WTC11 (cell line): ENCODE measurements at regions not wholly inside any gene's neighbourhood (a gene's known extent, or its start where the extent isn't known, plus 50 kb on each side); places are given as distances from the start of the nearest gene placed in this dataset.

Experiments used
- ATAC-seq: fragments of 200-7000 bp; cut with Tn5 transposase; 2 replicates; pipeline ENCODE4 v1.10.0; 2021; ENCODE audit warnings: mild to moderate bottlenecking, moderate library complexity
- CTCF ChIA-PET: fragments of 300-600 bp; sonication (Branson Sonifier 250); formaldehyde crosslinking; loops from one replicate; lab custom pipeline; 2021; ENCODE audit warnings: antibody characterized with exemption; lab: Charles Lee
- POLR2A ChIA-PET: fragments of 350-600 bp; sonication (Branson Sonifier 250); formaldehyde crosslinking; loops from one replicate; lab custom pipeline; 2021; ENCODE audit warnings: antibody characterized with exemption; lab: Charles Lee
- DNase-seq: peaks from one replicate; pipeline ENCODE4 v3.0.0; 2021; ENCODE audit warnings: low spot score
- H3K27ac Mint-ChIP-seq: 2 replicates; pipeline ENCODE4 v1.8.0; 2021; ENCODE audit warnings: mixed read lengths
- H3K27me3 Mint-ChIP-seq: 2 replicates; pipeline ENCODE4 v1.8.0; 2021; ENCODE audit warnings: low read depth, mild to moderate bottlenecking, moderate library complexity, mixed read lengths
- H3K36me3 Mint-ChIP-seq: 2 replicates; pipeline ENCODE4 v1.8.0; 2021; ENCODE audit warnings: mixed read lengths
- H3K4me1 Mint-ChIP-seq: 2 replicates; pipeline ENCODE4 v1.8.0; 2022; ENCODE audit warnings: mixed read lengths
- H3K4me3 Mint-ChIP-seq: 2 replicates; pipeline ENCODE4 v1.8.0; 2021; ENCODE audit warnings: mild to moderate bottlenecking, moderate library complexity, mixed read lengths
- H3K9me3 Mint-ChIP-seq: 2 replicates; pipeline ENCODE4 v1.8.0; 2021; ENCODE audit warnings: mixed read lengths
- ELF4 ChIP-seq: sonication (generic); formaldehyde crosslinking; IDR thresholded peaks from 2 replicates; pipeline ENCODE4 v1.8.1; 2022; ENCODE audit warnings: low read depth, mild to moderate bottlenecking, moderate library complexity, missing genetic modification reagents
- HMGA2 ChIP-seq: fragments of 250-450 bp; sonication (Bioruptor Pico); IDR thresholded peaks from 2 replicates; pipeline ENCODE4 v1.4.0; 2021; ENCODE audit warnings: mild to moderate bottlenecking, moderate library complexity
- JAZF1 ChIP-seq: fragments of 250-450 bp; sonication (Bioruptor Pico); IDR thresholded peaks from 2 replicates; pipeline ENCODE4 v1.9.0; 2021; ENCODE audit warnings: moderate library complexity, mild to moderate bottlenecking, inconsistent platforms
- JUN ChIP-seq: sonication (generic); formaldehyde crosslinking; IDR thresholded peaks from 2 replicates; pipeline ENCODE4 v1.8.0; 2023; ENCODE audit warnings: mild to moderate bottlenecking, missing genetic modification reagents
- KAT7 ChIP-seq: sonication (generic); formaldehyde crosslinking; IDR thresholded peaks from 2 replicates; pipeline ENCODE4 v1.8.1; 2023; ENCODE audit warnings: missing genetic modification reagents, mild to moderate bottlenecking, borderline replicate concordance
- NR1H2 ChIP-seq: sonication (generic); formaldehyde crosslinking; IDR thresholded peaks from 2 replicates; pipeline ENCODE4 v1.9.0; 2021; ENCODE audit warnings: mild to moderate bottlenecking, moderate library complexity, missing genetic modification reagents
- SMAD4 ChIP-seq: sonication (generic); formaldehyde crosslinking; IDR thresholded peaks from 2 replicates; pipeline ENCODE4 v1.8.0; 2022; ENCODE audit warnings: mild to moderate bottlenecking, missing genetic modification reagents
- TEAD1 ChIP-seq: sonication (generic); formaldehyde crosslinking; IDR thresholded peaks from 2 replicates; pipeline ENCODE4 v1.8.0; 2022; ENCODE audit warnings: mild to moderate bottlenecking, missing genetic modification reagents
- TP53 ChIP-seq: sonication (generic); formaldehyde crosslinking; IDR thresholded peaks from 2 replicates; pipeline ENCODE4 v1.8.1; 2023; ENCODE audit warnings: mild to moderate bottlenecking, missing genetic modification reagents
- ZBTB21 ChIP-seq: sonication (generic); formaldehyde crosslinking; IDR thresholded peaks from 2 replicates; pipeline ENCODE4 v1.8.1; 2023; ENCODE audit warnings: mild to moderate bottlenecking, missing genetic modification reagents, borderline replicate concordance
- ZNF121 ChIP-seq: sonication (generic); formaldehyde crosslinking; IDR thresholded peaks from 2 replicates; pipeline ENCODE4 v1.8.0; 2023; ENCODE audit warnings: missing genetic modification reagents
- ZNF396 ChIP-seq: fragments of 250-450 bp; sonication (Bioruptor Pico); IDR thresholded peaks from 2 replicates; pipeline ENCODE4 v1.8.0; 2021; ENCODE audit warnings: mild to moderate bottlenecking, moderate library complexity, borderline replicate concordance
- ZNF416 ChIP-seq: fragments of 250-450 bp; sonication (Bioruptor Pico); IDR thresholded peaks from 2 replicates; pipeline ENCODE4 v1.9.0; 2021; ENCODE audit warnings: mild to moderate bottlenecking, inconsistent platforms
- TF ChIP-seq, protein P1 (sequence below): sonication (generic); formaldehyde crosslinking; IDR thresholded peaks from 2 replicates; pipeline ENCODE4 v1.8.0; 2023; ENCODE audit warnings: missing genetic modification reagents, mild to moderate bottlenecking, borderline replicate concordance
- TF ChIP-seq, protein P2 (sequence below): sonication (generic); formaldehyde crosslinking; IDR thresholded peaks from 2 replicates; pipeline ENCODE4 v1.8.1; 2022; ENCODE audit warnings: mild to moderate bottlenecking, moderate library complexity, missing genetic modification reagents
- TF ChIP-seq, protein P3 (sequence below): fragments of 250-450 bp; sonication (Bioruptor Pico); IDR thresholded peaks from 2 replicates; pipeline ENCODE4 v1.9.0; 2021; ENCODE audit warnings: mild to moderate bottlenecking, borderline replicate concordance
- TF ChIP-seq, protein P4 (sequence below): sonication (generic); formaldehyde crosslinking; conservative IDR thresholded peaks from 2 replicates; pipeline ENCODE4 v1.8.1; 2022; ENCODE audit warnings: mild to moderate bottlenecking, missing genetic modification reagents
- TF ChIP-seq, protein P5 (sequence below): sonication (generic); formaldehyde crosslinking; IDR thresholded peaks from 2 replicates; pipeline ENCODE4 v1.8.1; 2022; ENCODE audit warnings: low read depth, missing genetic modification reagents, borderline replicate concordance
- TF ChIP-seq, protein P6 (sequence below): sonication (generic); formaldehyde crosslinking; IDR thresholded peaks from 2 replicates; pipeline ENCODE4 v1.8.1; 2023; ENCODE audit warnings: mild to moderate bottlenecking, missing genetic modification reagents, borderline replicate concordance
- TF ChIP-seq, protein P7 (sequence below): fragments of 250-450 bp; sonication (Bioruptor Pico); conservative IDR thresholded peaks from 2 replicates; pipeline ENCODE4 v1.9.0; 2021; ENCODE audit warnings: mild to moderate bottlenecking

DNA sequence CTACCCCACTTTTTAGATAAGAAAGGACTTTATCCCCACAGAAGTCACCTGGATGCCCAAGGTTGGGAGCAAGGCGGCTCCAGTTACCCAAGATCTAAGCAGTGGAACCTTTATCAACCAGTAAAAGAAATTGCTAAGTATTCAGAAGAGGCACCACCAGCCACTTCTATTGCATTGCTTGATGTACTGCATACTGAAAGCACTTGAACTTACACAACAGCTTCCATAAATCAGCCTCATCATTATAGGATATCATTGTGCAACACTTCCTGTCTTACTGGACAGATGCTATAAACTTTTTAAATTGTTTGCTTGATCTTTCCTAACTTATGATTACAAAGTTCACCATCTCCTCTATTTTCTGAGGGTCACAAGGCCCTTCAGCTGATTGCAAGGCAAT, 642.7 kb upstream of the CXADR start (continued):
- TF ChIP-seq, protein P1, sequence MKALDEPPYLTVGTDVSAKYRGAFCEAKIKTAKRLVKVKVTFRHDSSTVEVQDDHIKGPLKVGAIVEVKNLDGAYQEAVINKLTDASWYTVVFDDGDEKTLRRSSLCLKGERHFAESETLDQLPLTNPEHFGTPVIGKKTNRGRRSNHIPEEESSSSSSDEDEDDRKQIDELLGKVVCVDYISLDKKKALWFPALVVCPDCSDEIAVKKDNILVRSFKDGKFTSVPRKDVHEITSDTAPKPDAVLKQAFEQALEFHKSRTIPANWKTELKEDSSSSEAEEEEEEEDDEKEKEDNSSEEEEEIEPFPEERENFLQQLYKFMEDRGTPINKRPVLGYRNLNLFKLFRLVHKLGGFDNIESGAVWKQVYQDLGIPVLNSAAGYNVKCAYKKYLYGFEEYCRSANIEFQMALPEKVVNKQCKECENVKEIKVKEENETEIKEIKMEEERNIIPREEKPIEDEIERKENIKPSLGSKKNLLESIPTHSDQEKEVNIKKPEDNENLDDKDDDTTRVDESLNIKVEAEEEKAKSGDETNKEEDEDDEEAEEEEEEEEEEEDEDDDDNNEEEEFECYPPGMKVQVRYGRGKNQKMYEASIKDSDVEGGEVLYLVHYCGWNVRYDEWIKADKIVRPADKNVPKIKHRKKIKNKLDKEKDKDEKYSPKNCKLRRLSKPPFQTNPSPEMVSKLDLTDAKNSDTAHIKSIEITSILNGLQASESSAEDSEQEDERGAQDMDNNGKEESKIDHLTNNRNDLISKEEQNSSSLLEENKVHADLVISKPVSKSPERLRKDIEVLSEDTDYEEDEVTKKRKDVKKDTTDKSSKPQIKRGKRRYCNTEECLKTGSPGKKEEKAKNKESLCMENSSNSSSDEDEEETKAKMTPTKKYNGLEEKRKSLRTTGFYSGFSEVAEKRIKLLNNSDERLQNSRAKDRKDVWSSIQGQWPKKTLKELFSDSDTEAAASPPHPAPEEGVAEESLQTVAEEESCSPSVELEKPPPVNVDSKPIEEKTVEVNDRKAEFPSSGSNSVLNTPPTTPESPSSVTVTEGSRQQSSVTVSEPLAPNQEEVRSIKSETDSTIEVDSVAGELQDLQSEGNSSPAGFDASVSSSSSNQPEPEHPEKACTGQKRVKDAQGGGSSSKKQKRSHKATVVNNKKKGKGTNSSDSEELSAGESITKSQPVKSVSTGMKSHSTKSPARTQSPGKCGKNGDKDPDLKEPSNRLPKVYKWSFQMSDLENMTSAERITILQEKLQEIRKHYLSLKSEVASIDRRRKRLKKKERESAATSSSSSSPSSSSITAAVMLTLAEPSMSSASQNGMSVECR, result no peak
- TF ChIP-seq ZBTB21 (CRISPR knock-in tag) (no peak), TEAD1 (CRISPR knock-in tag) (no peak), TP53 (CRISPR knock-in tag) (no peak), ZNF416 (CRISPR knock-in tag) (no peak), NR1H2 (no peak), KAT7 (CRISPR knock-in tag) (no peak), HMGA2 (CRISPR knock-in tag) (no peak), ELF4 (no peak)
- TF ChIP-seq, protein P2, sequence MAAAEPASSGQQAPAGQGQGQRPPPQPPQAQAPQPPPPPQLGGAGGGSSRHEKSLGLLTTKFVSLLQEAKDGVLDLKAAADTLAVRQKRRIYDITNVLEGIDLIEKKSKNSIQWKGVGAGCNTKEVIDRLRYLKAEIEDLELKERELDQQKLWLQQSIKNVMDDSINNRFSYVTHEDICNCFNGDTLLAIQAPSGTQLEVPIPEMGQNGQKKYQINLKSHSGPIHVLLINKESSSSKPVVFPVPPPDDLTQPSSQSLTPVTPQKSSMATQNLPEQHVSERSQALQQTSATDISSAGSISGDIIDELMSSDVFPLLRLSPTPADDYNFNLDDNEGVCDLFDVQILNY (CRISPR knock-in tag), result no peak
- TF ChIP-seq, protein P3, sequence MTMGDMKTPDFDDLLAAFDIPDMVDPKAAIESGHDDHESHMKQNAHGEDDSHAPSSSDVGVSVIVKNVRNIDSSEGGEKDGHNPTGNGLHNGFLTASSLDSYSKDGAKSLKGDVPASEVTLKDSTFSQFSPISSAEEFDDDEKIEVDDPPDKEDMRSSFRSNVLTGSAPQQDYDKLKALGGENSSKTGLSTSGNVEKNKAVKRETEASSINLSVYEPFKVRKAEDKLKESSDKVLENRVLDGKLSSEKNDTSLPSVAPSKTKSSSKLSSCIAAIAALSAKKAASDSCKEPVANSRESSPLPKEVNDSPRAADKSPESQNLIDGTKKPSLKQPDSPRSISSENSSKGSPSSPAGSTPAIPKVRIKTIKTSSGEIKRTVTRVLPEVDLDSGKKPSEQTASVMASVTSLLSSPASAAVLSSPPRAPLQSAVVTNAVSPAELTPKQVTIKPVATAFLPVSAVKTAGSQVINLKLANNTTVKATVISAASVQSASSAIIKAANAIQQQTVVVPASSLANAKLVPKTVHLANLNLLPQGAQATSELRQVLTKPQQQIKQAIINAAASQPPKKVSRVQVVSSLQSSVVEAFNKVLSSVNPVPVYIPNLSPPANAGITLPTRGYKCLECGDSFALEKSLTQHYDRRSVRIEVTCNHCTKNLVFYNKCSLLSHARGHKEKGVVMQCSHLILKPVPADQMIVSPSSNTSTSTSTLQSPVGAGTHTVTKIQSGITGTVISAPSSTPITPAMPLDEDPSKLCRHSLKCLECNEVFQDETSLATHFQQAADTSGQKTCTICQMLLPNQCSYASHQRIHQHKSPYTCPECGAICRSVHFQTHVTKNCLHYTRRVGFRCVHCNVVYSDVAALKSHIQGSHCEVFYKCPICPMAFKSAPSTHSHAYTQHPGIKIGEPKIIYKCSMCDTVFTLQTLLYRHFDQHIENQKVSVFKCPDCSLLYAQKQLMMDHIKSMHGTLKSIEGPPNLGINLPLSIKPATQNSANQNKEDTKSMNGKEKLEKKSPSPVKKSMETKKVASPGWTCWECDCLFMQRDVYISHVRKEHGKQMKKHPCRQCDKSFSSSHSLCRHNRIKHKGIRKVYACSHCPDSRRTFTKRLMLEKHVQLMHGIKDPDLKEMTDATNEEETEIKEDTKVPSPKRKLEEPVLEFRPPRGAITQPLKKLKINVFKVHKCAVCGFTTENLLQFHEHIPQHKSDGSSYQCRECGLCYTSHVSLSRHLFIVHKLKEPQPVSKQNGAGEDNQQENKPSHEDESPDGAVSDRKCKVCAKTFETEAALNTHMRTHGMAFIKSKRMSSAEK, result no peak
- TF ChIP-seq, protein P4, sequence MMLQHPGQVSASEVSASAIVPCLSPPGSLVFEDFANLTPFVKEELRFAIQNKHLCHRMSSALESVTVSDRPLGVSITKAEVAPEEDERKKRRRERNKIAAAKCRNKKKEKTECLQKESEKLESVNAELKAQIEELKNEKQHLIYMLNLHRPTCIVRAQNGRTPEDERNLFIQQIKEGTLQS (CRISPR knock-in tag), result no peak

DNA sequence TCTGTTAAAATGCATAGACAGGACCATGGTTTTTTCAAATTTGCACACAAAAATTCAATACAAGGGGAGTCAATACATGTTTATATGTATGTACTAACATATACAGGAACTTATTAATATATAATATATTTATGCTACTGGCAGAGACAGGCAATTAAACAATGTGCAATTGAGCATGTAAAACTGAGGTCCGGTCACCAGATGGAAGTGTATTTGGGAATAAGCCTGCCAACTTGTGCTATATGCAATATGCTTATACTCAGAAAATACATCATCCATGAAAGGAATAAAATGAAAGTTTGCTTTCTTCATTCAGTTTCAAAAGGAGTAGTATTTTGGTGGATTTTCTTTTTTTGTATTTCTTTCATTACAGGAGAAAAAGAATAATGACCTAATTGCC, 640.2 kb upstream of the CXADR start:
- DNase-seq (no peak), ATAC-seq (no peak)
- H3K36me3 Mint-ChIP-seq, result no peaks in the 10 kb centered on the region
- H3K27ac Mint-ChIP-seq, result no peak overlapping the region
- peaks cover 8% of the 10 kb centered on the region for H3K4me1 Mint-ChIP-seq
- no peaks in the 10 kb centered on the region for H3K27me3 Mint-ChIP-seq
- H3K9me3 Mint-ChIP-seq, result no peaks in the 10 kb centered on the region
- POLR2A ChIA-PET, result no interaction called here
- CTCF ChIA-PET, result no interaction called here
- no peak overlapping the region for H3K4me3 Mint-ChIP-seq
- TF ChIP-seq ZBTB21 (CRISPR knock-in tag) (no peak), SMAD4 (no peak), ZNF396 (CRISPR knock-in tag) (no peak), JUN (CRISPR knock-in tag) (no peak), JAZF1 (CRISPR knock-in tag) (no peak), ZNF121 (CRISPR knock-in tag) (no peak)
- TF ChIP-seq, protein P5, sequence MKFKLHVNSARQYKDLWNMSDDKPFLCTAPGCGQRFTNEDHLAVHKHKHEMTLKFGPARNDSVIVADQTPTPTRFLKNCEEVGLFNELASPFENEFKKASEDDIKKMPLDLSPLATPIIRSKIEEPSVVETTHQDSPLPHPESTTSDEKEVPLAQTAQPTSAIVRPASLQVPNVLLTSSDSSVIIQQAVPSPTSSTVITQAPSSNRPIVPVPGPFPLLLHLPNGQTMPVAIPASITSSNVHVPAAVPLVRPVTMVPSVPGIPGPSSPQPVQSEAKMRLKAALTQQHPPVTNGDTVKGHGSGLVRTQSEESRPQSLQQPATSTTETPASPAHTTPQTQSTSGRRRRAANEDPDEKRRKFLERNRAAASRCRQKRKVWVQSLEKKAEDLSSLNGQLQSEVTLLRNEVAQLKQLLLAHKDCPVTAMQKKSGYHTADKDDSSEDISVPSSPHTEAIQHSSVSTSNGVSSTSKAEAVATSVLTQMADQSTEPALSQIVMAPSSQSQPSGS, result no peak
- TF ChIP-seq, protein P6, sequence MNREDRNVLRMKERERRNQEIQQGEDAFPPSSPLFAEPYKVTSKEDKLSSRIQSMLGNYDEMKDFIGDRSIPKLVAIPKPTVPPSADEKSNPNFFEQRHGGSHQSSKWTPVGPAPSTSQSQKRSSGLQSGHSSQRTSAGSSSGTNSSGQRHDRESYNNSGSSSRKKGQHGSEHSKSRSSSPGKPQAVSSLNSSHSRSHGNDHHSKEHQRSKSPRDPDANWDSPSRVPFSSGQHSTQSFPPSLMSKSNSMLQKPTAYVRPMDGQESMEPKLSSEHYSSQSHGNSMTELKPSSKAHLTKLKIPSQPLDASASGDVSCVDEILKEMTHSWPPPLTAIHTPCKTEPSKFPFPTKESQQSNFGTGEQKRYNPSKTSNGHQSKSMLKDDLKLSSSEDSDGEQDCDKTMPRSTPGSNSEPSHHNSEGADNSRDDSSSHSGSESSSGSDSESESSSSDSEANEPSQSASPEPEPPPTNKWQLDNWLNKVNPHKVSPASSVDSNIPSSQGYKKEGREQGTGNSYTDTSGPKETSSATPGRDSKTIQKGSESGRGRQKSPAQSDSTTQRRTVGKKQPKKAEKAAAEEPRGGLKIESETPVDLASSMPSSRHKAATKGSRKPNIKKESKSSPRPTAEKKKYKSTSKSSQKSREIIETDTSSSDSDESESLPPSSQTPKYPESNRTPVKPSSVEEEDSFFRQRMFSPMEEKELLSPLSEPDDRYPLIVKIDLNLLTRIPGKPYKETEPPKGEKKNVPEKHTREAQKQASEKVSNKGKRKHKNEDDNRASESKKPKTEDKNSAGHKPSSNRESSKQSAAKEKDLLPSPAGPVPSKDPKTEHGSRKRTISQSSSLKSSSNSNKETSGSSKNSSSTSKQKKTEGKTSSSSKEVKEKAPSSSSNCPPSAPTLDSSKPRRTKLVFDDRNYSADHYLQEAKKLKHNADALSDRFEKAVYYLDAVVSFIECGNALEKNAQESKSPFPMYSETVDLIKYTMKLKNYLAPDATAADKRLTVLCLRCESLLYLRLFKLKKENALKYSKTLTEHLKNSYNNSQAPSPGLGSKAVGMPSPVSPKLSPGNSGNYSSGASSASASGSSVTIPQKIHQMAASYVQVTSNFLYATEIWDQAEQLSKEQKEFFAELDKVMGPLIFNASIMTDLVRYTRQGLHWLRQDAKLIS (CRISPR knock-in tag), result no peak
- TF ChIP-seq, protein P7, sequence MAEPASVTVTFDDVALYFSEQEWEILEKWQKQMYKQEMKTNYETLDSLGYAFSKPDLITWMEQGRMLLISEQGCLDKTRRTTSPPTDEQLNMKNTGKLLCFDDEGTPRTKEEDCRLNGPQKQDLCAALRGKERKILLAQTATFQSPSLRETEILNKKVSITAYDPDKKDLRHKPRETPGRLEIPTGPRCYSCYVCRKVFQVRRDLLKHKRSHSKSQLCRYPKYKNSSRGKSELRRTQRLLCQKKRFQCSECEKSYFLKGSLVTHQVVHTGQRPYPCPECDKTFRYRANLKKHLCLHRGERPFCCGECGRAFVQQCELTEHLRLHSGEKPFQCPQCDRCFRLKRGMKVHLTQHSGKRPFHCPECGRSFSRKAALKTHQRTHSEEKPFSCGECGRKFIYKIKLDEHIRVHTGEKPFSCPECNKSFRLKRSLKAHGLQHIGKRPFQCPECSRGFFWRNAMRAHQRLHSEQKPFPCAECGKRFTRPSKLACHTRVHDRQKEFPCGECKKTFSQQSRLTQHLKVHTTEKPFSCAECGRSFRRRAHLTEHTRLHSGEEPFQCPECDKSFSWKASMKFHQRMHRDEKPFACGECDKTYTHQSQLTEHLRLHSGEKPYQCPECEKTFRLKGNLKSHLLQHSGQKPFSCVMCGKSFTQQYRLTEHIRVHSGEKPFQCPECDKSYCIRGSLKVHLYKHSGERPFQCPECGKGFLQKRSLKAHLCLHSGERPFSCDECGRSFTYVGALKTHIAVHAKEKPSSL (CRISPR knock-in tag), result no peak
